Activated CD8-positive, alpha-beta memory T cell treated with anti-CD3 and anti-CD28 coated beads for 36 hours (primary cell): ENCODE measurements at regions not wholly inside any gene's neighbourhood (a gene's known extent, or its start where the extent isn't known, plus 50 kb on each side); places are given as distances from the start of the nearest gene placed in this dataset.

Experiments
- CTCF ChIA-PET: fragments of 350-600 bp; sonication (Branson Sonifier 250); formaldehyde crosslinking; loops from one replicate; lab custom pipeline; 2021; ENCODE audit warnings: antibody characterized with exemption; lab: Charles Lee
- POLR2A ChIA-PET: fragments of 350-600 bp; sonication (Branson Sonifier 250); formaldehyde crosslinking; loops from one replicate; lab custom pipeline; 2021; ENCODE audit warnings: antibody characterized with exemption; lab: Charles Lee

DNA sequence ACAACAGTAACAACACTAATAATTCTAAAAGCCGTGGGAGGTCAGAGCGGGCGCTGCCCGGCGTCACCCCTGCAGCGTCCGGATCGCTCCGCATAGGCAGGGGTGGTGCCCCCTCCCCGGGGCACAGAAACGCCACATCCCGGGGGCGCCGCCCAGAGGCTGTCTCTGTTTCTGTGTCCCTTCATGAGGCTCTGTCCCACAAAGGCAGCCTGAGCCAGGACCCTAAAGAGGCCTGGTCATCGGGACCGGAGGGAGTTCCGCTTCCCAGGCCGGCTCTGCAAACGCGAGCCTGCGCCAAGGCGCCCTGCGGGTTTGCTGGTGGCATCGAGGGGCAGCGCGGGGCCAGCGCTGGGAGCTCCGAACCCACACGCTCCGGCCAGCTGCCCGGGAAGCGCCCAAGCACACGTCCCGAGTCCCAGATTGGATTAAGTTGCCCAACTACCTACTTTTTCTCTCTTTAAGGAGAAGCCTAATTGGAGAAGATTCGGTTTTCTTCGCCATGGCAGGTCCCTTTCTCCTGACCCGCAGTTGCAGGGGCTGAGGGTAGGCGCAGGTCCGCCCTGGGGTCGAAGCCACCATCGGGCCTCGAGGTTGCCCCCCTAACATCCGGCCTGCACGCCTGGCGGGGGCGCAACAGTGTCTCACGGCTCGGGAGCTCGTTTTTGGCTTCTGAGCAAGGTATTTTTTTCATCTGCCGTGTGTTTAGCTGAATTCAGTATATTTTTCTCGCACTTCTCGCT is 421.7 kb downstream of the VRK1 start:
- POLR2A ChIA-PET: no interaction called here

DNA sequence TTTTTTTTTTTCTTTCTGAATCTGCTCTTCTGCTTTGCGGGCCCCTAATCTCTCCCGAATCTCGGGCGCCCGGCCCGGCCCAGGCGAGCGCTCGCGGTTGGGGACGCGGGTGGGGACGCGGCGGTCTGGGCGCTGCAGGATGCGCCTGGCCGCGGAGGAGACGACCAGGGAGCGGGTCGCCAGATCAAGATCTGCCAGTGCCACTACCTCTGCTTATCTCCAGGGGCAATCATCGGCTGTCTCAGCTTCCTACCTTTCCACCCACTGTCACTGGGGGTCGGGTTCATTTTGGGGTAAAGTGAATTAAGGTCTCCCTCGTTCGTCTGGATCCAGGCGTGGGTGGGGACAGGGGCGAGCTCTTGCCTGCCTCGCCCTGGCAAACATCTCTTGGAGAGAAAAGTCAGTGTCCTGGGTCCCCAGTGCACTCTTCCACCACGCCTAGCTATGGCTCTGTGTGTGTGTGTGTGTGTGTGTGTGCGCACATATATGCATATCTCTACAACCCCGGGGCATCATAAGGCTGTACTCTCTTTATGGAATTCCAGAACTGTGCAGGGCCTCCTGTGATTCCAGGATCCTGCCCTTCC is 422.3 kb downstream of the VRK1 start:
- POLR2A ChIA-PET: no interaction called here
- CTCF ChIA-PET: interaction anchor here (0.7 kb wide), 1 partner anchor 42 kb away, joined by 3 read pairs; no protein-coding TSS in a partner anchor

More for the DNA sequence above, 421.7 kb downstream of the VRK1 start:
- CTCF ChIA-PET: interaction anchor here (0.7 kb wide), 1 partner anchor 43 kb away, joined by 3 read pairs; no protein-coding TSS in a partner anchor

DNA sequence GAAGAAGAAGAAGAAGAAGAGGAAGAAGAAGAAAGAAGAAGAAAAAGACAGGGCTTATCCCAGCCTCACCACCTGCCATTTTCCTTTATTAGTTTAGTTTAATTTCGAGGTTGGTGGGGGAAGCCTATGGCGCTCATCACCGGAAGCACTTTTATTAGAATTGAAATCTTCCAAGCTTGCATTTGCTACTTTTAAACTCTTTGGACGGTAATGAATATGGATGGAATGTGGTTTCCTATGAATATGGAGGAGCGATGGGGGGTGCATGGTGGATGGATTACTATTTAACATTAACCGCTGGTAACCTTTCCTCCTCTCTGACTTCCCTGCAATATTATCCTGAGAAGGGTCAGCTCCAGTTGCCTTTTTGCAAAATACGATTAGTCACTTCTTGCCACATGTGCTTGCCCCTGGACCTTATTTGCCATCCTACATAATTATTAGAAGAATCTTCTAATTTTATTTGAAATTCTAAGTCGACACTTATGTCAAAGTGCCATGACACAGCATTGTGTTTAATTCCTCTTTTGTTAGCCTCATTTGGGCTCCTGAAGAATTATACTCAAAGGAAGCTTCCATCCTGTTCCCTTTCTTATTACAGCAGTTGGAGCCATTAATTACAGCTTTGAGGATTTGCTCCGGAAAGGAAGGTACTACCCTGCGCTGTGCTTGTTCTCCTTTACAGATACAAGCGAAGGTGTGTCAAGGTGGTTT is 424.5 kb downstream of the VRK1 start:
- CTCF ChIA-PET: no interaction called here
- POLR2A ChIA-PET: no interaction called here

DNA sequence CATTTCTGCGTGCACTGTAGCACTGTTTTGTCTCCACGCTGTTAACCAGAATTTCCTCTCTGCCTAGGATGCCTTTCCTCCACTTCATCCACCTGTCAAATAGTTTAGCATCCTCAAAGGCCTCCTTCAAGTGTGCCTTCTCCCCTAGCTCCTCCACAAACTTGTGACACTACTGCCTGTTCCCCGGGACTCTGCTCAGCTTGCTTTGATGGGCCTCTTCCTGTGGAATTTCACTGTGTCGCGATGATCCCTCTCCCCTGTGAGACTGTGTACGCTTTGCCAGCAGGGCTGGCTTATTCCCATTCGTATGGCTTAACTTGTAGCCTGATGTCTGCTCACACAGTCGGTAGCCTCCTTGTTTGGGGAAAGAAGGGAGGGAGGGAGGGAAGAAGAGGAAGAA is 426.8 kb downstream of the VRK1 start:
- CTCF ChIA-PET: no interaction called here
- POLR2A ChIA-PET: no interaction called here

- CTCF ChIA-PET: no interaction called here
These were observed 432.9 kb downstream of the VRK1 start for GRCh38 chr14:97230051-97230450.

DNA sequence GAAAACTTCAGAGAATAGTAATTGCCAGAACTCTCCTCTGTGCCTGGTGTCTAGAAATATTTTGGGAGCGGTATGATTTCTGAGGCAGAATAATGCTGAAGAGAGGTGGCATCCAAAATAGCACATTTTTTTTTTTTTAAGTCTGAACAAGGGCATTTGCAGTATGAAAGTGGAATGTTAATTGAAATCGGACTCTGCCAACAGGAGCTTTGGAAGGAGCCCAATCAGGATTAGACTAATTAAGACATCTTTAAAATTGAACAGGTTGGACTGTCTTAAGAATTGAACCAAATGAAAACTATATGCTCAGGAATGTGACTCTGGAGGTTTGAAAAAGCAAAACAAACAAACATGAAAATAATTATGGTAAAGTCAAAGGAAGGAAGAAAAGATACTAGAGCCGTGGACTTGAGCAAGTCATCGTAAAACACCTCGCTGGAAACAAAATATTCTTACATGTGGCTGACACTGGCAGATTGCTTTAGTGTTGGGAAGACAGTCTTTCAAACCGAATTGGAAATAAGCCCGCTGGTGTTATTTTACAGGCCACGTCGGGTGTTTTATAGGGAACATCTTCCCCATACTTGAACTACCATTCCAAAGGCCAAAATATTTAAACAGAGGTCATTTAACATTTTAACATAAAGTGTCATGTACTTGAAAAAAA is 436.3 kb downstream of the VRK1 start:
- ChIA-PET POLR2A (no interaction called here), CTCF (no interaction called here)

More at GRCh38 chr14:97230051-97230450, 432.9 kb downstream of the VRK1 start:
- POLR2A ChIA-PET: no interaction called here

DNA sequence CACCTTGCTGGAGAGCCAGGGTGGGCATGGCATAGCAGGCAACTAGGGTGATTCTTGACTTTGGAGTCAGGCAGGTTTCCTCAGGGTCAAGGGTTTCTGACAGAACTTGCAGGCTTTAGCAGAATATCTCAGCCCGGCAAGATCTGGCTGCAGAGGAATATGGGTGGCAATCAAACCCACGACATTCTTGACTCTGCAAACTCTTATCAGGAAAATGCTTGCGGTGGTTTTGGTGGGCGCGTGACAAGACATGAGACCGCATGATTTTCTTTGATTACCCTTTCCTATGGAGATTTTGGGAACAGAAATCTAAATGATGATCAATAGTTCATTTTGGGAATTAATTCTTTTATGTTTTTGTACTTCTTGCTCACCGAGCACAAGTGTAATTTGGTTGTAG is 449.5 kb downstream of the VRK1 start:
- ChIA-PET CTCF (no interaction called here), POLR2A (no interaction called here)

- CTCF ChIA-PET: no interaction called here
These were observed 451.8 kb downstream of the VRK1 start for GRCh38 chr14:97248973-97249372.

DNA sequence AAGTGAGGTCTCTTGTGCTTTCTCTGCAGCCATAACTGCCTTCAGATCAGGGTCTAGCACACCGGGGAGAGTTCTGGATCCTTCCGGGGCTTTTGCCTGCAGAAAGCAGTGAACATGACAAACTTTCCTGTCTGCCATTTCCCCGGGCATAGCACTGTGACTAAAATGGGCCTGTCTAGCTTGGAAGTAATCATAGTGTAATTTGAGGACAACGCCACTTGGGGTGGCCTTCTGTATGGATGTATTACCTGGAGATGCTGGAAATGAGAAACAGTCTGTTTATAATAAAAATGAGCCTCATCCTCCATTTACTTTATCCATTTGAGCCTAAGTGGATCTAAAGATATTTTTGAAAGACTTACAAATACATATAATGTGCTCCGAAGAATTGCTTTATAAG is 453.7 kb downstream of the VRK1 start:
- CTCF ChIA-PET: no interaction called here

More at GRCh38 chr14:97248973-97249372, 451.8 kb downstream of the VRK1 start:
- POLR2A ChIA-PET: no interaction called here

GRCh38 chr14:97251491-97252155 is 454.4 kb downstream of the VRK1 start:
- CTCF ChIA-PET: no interaction called here
- POLR2A ChIA-PET: no interaction called here

More for the DNA sequence above, 453.7 kb downstream of the VRK1 start:
- POLR2A ChIA-PET: no interaction called here

- ChIA-PET POLR2A (no interaction called here), CTCF (no interaction called here)
These were observed 456.6 kb downstream of the VRK1 start for GRCh38 chr14:97253756-97254155.

GRCh38 chr14:97262336-97262735 is 465.2 kb downstream of the VRK1 start:
- CTCF ChIA-PET: interaction anchor here (0.6 kb wide), 1 partner anchor 43 kb away, joined by 3 read pairs; no protein-coding TSS in a partner anchor
- POLR2A ChIA-PET: no interaction called here

DNA sequence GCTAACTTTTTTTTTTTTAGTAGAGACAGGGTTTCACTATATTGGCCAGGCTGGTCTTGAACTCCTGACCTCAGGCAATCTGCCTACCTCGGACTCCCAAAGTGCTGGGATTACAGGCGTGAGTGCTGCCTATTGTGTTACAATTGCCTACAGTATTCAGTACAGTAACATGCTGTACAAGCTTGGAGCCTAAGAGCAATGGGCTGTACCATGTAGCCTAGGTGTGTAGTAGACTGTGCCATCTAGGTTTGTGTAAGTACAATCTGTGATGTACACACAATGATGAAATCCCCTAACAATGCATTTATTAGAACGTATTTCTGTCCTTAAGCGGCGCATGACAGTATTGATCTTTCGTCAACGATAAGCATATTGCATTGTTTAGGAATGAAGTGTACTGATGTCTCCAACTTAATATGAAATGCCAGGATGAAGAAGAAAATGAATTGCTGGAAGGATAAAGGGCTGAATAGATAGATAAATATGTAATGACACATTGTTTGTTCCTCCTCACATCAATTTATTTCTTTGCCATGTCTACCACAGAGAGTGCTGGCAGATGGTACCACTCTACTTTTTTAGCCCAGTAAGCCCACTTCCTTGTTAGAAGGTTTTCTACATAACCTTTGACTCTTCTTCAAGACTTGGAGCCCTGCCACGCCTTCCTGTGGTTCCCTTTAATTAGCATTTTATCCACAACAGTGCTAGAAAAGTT is 467.5 kb downstream of the VRK1 start:
- POLR2A ChIA-PET: no interaction called here
- CTCF ChIA-PET: no interaction called here

DNA sequence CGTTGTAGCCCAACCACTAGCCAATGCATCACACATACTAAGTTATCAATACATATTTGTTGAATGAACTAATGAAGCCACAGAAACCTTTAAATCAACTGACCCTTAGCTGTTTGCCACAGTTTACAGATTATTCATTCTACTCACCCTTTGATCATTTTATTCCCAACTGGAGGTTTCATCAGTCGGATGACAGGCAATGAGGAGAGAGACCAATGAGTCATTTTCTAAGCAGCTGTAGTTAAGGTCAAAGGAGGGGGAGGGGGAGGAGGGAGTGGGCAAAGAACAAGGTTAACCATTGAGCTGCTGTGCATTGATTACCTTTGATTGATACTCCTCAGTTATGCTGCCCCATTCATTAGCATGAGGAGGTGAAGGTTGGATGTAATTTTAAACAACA is 469.5 kb downstream of the VRK1 start:
- ChIA-PET POLR2A (no interaction called here), CTCF (no interaction called here)

GRCh38 chr14:97267509-97267908 is 470.3 kb downstream of the VRK1 start:
- ChIA-PET CTCF (no interaction called here), POLR2A (no interaction called here)

GRCh38 chr14:97268097-97268496 is 470.9 kb downstream of the VRK1 start:
- POLR2A ChIA-PET: no interaction called here
- CTCF ChIA-PET: no interaction called here

- CTCF ChIA-PET: no interaction called here
These were observed 473.1 kb downstream of the VRK1 start for GRCh38 chr14:97270308-97270707.

DNA sequence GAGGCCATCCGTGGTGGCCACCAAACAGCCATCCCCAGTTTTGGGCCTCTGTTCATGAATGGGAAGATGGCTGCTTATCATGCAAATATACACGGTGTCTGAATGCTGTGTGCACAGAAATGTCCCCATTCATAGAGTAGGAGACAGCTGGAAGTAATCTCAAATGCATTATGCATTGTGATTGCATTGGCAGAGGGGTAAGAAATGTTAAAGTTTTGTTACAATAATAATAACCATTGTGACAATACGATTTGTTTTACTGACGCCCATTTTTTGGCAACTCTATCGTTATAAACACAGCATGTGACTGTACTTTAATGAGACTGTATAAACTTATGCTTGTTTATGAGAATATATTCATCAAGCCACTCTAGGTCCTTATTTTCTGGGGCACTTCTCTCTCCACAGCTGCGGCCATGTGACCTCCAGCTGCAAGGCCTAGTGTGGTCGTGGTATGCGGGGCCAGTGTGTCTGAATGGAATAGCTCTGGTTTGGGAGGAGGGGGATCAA is 474.3 kb downstream of the VRK1 start:
- ChIA-PET CTCF (no interaction called here), POLR2A (interaction anchor here (0.6 kb wide), 1 partner anchor 474 kb away, joined by 3 read pairs; the partner anchor contains the start of gene VRK1)

More at GRCh38 chr14:97270308-97270707, 473.1 kb downstream of the VRK1 start:
- POLR2A ChIA-PET: no interaction called here
